HEK293 (cell line): ENCODE measurements at regions not wholly inside any gene's neighbourhood (a gene's known extent, or its start where the extent isn't known, plus 50 kb on each side); places are given as distances from the start of the nearest gene placed in this dataset.
"Not testable (repeated sequence)": the region's sequence is repeated elsewhere in the genome, so short reads cannot be mapped to it uniquely, and the experiment has no call there.

Experiments
- KLF16 ChIP-seq: fragments of 450-650 bp; formaldehyde crosslinking; IDR thresholded peaks from 2 replicates; pipeline ENCODE4 v1.5.1; 2017; ENCODE audit warnings: missing biosample characterization, missing genetic modification characterization
- SP2 ChIP-seq: fragments of 450-650 bp; formaldehyde crosslinking; IDR thresholded peaks from 2 replicates; pipeline ENCODE4 v1.5.1; 2016; ENCODE audit warnings: missing biosample characterization, missing genetic modification characterization
- TCF7L2 ChIP-seq: IDR thresholded peaks from 2 replicates; pipeline ENCODE4 v1.6.1; 2011; ENCODE audit warnings: low read depth, mild to moderate bottlenecking, inconsistent platforms, low read length, moderate library complexity, borderline replicate concordance
- ZNF626 ChIP-seq: fragments of 450-650 bp; sonication (Bioruptor Pico); formaldehyde crosslinking; IDR thresholded peaks from 2 replicates; pipeline ENCODE4 v1.5.1; 2018; ENCODE audit warnings: missing biosample characterization, missing genetic modification characterization, inconsistent platforms
- TF ChIP-seq, protein P1 (sequence below): fragments of 450-650 bp; formaldehyde crosslinking; IDR thresholded peaks from 2 replicates; pipeline ENCODE4 v1.5.1; 2016; ENCODE audit warnings: missing biosample characterization, missing genetic modification characterization
- TF ChIP-seq, protein P2 (sequence below): fragments of 450-650 bp; formaldehyde crosslinking; IDR thresholded peaks from 2 replicates; pipeline ENCODE4 v1.5.1; 2016; ENCODE audit warnings: missing biosample characterization, missing genetic modification characterization
- TF ChIP-seq, protein P3 (sequence below): fragments of 450-650 bp; formaldehyde crosslinking; conservative IDR thresholded peaks from 2 replicates; pipeline ENCODE4 v1.5.1; 2016; ENCODE audit warnings: low read depth, missing biosample characterization, missing genetic modification characterization
- TF ChIP-seq, protein P4 (sequence below): fragments of 450-650 bp; formaldehyde crosslinking; IDR thresholded peaks from 2 replicates; pipeline ENCODE4 v1.5.1; 2016; ENCODE audit warnings: missing biosample characterization, missing genetic modification characterization

DNA sequence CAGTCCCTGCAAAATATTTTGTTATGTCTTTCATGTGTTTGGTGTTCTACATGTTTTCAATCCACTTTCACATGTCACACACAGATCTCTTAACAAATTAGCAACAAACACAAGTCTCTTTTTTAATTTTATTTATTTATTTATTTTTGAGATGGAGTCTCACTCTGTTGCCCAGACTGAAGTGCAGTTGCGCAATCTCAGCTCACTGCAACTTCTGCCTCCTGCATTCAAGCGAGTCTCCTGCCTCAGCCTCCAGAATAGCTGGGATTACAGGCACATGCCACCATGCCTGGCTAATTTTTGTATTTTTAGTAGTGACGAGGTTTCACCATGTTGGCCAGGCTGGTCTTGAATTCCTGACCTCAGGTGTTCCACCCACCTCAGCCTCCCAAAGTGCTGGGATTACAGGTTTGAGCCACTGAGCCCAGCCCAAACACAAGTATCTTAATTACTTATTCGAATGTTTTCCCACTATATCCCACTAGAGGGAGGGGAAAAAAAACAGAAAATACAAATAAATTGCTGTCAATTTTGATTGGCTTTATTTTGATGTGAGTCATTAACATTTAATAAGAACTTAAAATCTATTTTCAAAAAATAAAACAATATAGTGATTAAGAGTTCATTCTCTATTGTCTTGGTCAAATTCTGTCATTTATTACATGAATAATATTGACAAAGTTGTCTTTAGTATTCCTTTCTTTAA, 1641.0 kb upstream of the CELF4 start:
- TF ChIP-seq SP2 (tag by site-specific recombination); KLF16 (tag by site-specific recombination); TCF7L2; ZNF626 (tag by site-specific recombination): not testable (repeated sequence)
- TF ChIP-seq, protein P1, sequence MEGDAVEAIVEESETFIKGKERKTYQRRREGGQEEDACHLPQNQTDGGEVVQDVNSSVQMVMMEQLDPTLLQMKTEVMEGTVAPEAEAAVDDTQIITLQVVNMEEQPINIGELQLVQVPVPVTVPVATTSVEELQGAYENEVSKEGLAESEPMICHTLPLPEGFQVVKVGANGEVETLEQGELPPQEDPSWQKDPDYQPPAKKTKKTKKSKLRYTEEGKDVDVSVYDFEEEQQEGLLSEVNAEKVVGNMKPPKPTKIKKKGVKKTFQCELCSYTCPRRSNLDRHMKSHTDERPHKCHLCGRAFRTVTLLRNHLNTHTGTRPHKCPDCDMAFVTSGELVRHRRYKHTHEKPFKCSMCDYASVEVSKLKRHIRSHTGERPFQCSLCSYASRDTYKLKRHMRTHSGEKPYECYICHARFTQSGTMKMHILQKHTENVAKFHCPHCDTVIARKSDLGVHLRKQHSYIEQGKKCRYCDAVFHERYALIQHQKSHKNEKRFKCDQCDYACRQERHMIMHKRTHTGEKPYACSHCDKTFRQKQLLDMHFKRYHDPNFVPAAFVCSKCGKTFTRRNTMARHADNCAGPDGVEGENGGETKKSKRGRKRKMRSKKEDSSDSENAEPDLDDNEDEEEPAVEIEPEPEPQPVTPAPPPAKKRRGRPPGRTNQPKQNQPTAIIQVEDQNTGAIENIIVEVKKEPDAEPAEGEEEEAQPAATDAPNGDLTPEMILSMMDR (tag by site-specific recombination) = not testable (repeated sequence)
- TF ChIP-seq, protein P2, sequence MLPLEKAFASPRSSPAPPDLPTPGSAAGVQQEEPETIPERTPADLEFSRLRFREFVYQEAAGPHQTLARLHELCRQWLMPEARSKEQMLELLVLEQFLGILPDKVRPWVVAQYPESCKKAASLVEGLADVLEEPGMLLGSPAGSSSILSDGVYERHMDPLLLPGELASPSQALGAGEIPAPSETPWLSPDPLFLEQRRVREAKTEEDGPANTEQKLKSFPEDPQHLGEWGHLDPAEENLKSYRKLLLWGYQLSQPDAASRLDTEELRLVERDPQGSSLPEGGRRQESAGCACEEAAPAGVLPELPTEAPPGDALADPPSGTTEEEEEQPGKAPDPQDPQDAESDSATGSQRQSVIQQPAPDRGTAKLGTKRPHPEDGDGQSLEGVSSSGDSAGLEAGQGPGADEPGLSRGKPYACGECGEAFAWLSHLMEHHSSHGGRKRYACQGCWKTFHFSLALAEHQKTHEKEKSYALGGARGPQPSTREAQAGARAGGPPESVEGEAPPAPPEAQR (tag by site-specific recombination) = not testable (repeated sequence)
- TF ChIP-seq, protein P3, sequence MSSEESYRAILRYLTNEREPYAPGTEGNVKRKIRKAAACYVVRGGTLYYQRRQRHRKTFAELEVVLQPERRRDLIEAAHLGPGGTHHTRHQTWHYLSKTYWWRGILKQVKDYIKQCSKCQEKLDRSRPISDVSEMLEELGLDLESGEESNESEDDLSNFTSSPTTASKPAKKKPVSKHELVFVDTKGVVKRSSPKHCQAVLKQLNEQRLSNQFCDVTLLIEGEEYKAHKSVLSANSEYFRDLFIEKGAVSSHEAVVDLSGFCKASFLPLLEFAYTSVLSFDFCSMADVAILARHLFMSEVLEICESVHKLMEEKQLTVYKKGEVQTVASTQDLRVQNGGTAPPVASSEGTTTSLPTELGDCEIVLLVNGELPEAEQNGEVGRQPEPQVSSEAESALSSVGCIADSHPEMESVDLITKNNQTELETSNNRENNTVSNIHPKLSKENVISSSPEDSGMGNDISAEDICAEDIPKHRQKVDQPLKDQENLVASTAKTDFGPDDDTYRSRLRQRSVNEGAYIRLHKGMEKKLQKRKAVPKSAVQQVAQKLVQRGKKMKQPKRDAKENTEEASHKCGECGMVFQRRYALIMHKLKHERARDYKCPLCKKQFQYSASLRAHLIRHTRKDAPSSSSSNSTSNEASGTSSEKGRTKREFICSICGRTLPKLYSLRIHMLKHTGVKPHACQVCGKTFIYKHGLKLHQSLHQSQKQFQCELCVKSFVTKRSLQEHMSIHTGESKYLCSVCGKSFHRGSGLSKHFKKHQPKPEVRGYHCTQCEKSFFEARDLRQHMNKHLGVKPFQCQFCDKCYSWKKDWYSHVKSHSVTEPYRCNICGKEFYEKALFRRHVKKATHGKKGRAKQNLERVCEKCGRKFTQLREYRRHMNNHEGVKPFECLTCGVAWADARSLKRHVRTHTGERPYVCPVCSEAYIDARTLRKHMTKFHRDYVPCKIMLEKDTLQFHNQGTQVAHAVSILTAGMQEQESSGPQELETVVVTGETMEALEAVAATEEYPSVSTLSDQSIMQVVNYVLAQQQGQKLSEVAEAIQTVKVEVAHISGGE = not testable (repeated sequence)
- TF ChIP-seq, protein P4, sequence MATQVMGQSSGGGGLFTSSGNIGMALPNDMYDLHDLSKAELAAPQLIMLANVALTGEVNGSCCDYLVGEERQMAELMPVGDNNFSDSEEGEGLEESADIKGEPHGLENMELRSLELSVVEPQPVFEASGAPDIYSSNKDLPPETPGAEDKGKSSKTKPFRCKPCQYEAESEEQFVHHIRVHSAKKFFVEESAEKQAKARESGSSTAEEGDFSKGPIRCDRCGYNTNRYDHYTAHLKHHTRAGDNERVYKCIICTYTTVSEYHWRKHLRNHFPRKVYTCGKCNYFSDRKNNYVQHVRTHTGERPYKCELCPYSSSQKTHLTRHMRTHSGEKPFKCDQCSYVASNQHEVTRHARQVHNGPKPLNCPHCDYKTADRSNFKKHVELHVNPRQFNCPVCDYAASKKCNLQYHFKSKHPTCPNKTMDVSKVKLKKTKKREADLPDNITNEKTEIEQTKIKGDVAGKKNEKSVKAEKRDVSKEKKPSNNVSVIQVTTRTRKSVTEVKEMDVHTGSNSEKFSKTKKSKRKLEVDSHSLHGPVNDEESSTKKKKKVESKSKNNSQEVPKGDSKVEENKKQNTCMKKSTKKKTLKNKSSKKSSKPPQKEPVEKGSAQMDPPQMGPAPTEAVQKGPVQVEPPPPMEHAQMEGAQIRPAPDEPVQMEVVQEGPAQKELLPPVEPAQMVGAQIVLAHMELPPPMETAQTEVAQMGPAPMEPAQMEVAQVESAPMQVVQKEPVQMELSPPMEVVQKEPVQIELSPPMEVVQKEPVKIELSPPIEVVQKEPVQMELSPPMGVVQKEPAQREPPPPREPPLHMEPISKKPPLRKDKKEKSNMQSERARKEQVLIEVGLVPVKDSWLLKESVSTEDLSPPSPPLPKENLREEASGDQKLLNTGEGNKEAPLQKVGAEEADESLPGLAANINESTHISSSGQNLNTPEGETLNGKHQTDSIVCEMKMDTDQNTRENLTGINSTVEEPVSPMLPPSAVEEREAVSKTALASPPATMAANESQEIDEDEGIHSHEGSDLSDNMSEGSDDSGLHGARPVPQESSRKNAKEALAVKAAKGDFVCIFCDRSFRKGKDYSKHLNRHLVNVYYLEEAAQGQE (tag by site-specific recombination) = not testable (repeated sequence)
